Breast epithelium (tissue), 3 donors: ENCODE measurements at regions not wholly inside any gene's neighbourhood (a gene's known extent, or its start where the extent isn't known, plus 50 kb on each side); places are given as distances from the start of the nearest gene placed in this dataset.

Experiments
- POLR2A ChIP-seq: fragments of 450-650 bp; IDR thresholded peaks from one replicate; pipeline ENCODE4 v1.6.1; 2016; ENCODE audit warnings: antibody characterized with exemption, mild to moderate bottlenecking, moderate library complexity
- POLR2AphosphoS5 ChIP-seq, 3 donors: sonication (generic); formaldehyde crosslinking; IDR thresholded peaks; one replicate each; pipeline ENCODE4 v1.6.1; 2017; ENCODE audit warnings: antibody characterized with exemption in 3 of 3
- TF ChIP-seq, protein P1 (sequence below), 3 donors: fragments of 450-650 bp; IDR thresholded peaks; one replicate each; pipeline ENCODE4 v1.5.1; 2016 to 2017; ENCODE audit warnings: antibody characterized with exemption in 3 of 3, mild to moderate bottlenecking in 3 of 3, moderate library complexity in 3 of 3

GRCh38 chr9:23606107-23606506 is 219.9 kb downstream of the ELAVL2 start:
- no peak for TF ChIP-seq POLR2AphosphoS5 (IDR thresholded peaks at IDR 0.05)
- TF ChIP-seq, protein P1, sequence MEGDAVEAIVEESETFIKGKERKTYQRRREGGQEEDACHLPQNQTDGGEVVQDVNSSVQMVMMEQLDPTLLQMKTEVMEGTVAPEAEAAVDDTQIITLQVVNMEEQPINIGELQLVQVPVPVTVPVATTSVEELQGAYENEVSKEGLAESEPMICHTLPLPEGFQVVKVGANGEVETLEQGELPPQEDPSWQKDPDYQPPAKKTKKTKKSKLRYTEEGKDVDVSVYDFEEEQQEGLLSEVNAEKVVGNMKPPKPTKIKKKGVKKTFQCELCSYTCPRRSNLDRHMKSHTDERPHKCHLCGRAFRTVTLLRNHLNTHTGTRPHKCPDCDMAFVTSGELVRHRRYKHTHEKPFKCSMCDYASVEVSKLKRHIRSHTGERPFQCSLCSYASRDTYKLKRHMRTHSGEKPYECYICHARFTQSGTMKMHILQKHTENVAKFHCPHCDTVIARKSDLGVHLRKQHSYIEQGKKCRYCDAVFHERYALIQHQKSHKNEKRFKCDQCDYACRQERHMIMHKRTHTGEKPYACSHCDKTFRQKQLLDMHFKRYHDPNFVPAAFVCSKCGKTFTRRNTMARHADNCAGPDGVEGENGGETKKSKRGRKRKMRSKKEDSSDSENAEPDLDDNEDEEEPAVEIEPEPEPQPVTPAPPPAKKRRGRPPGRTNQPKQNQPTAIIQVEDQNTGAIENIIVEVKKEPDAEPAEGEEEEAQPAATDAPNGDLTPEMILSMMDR (IDR thresholded peaks at IDR 0.05), result no peak
- no peak for TF ChIP-seq POLR2A
